Body of pancreas (tissue), 4 donors: ENCODE measurements at regions not wholly inside any gene's neighbourhood (a gene's known extent, or its start where the extent isn't known, plus 50 kb on each side); places are given as distances from the start of the nearest gene placed in this dataset.

Source experiments
- CTCF ChIP-seq, 7 experiments: fragments of 450-650 bp in 4 of 7; fragments of 200-600 bp in 3 of 7; sonication (generic) in 3 of 7; IDR thresholded peaks; one replicate each; pipeline ENCODE4 v1.5.1; 2016 to 2019; ENCODE audit warnings: antibody characterized with exemption in 7 of 7
- POLR2A ChIP-seq, 3 donors: fragments of 450-650 bp; IDR thresholded peaks; one replicate each; pipeline ENCODE4 v1.6.1; 2016; ENCODE audit warnings: antibody characterized with exemption in 3 of 3, mild to moderate bottlenecking in 2 of 3

- TF ChIP-seq CTCF (IDR thresholded peaks at IDR 0.05) (no peak), POLR2A (IDR thresholded peaks at IDR 0.05) (no peak)
These were observed 326.1 kb upstream of the NCAM1 start for GRCh38 chr11:112634995-112635737.
